GM23338 (cell line): ENCODE measurements at regions not wholly inside any gene's neighbourhood (a gene's known extent, or its start where the extent isn't known, plus 50 kb on each side); places are given as distances from the start of the nearest gene placed in this dataset.

Experiments
- ATAC-seq: fragments of 200-7000 bp; cut with Tn5 transposase; 3 replicates; pipeline ENCODE4 v1.9.1; 2020
- DNase-seq: peaks from one replicate; pipeline ENCODE4 v3.0.0-alpha.2; 2015; ENCODE audit warnings: low spot score
- H2AFZ ChIP-seq: fragments of 200-600 bp; sonication (generic); 2 replicates; pipeline ENCODE4 v1.8.0; 2016; ENCODE audit warnings: antibody characterized with exemption, mild to moderate bottlenecking, moderate library complexity
- H3F3A ChIP-seq: fragments of 200-600 bp; sonication (generic); replicated peaks from 2 replicates; pipeline ENCODE4 v1.8.0; 2017; ENCODE audit warnings: antibody characterized with exemption, mixed run types, low read depth
- H3K27ac ChIP-seq: fragments of 200-600 bp; sonication (generic); 2 replicates; pipeline ENCODE4 v1.6.1; 2016; ENCODE audit warnings: low read depth
- H3K27me3 ChIP-seq: fragments of 200-600 bp; sonication (generic); 2 replicates; pipeline ENCODE4 v1.8.0; 2016; ENCODE audit warnings: mild to moderate bottlenecking, mixed run types, moderate library complexity; ENCODE audit not compliant: insufficient read depth
- H3K36me3 ChIP-seq: fragments of 200-600 bp; sonication (generic); 2 replicates; pipeline ENCODE4 v1.8.0; 2016; ENCODE audit warnings: mild to moderate bottlenecking; ENCODE audit not compliant: insufficient read depth
- H3K4me1 ChIP-seq: fragments of 200-600 bp; sonication (generic); 2 replicates; pipeline ENCODE4 v1.8.0; 2016; ENCODE audit warnings: mild to moderate bottlenecking, moderate library complexity; ENCODE audit not compliant: insufficient read depth
- H3K4me2 ChIP-seq: fragments of 200-600 bp; sonication (generic); 2 replicates; pipeline ENCODE4 v1.7.1; 2017; ENCODE audit warnings: mixed run types
- H3K4me3 ChIP-seq: fragments of 200-600 bp; sonication (generic); 2 replicates; pipeline ENCODE4 v1.6.1; 2016; ENCODE audit warnings: mixed run types
- H3K79me2 ChIP-seq: fragments of 200-600 bp; sonication (generic); replicated peaks from 2 replicates; pipeline ENCODE4 v1.8.0; 2017; ENCODE audit warnings: mild to moderate bottlenecking; ENCODE audit not compliant: insufficient read depth
- H3K9me2 ChIP-seq: fragments of 200-600 bp; sonication (generic); 2 replicates; pipeline ENCODE4 v1.8.0; 2017; ENCODE audit not compliant: insufficient read depth
- H4K20me1 ChIP-seq: fragments of 200-600 bp; sonication (generic); replicated peaks from 2 replicates; pipeline ENCODE4 v1.8.0; 2017; ENCODE audit warnings: mild to moderate bottlenecking; ENCODE audit not compliant: insufficient read depth
- H3K27ac Mint-ChIP-seq: 2 replicates; pipeline ENCODE4 v1.8.0; 2020; ENCODE audit warnings: inconsistent platforms, mild to moderate bottlenecking, moderate library complexity, mixed read lengths
- H3K27me3 Mint-ChIP-seq: 3 replicates; pipeline ENCODE4 v1.8.0; 2022; ENCODE audit warnings: low read depth, mild to moderate bottlenecking, moderate library complexity, mixed read lengths, inconsistent platforms; ENCODE audit not compliant: insufficient read depth, poor library complexity
- H3K36me3 Mint-ChIP-seq: 3 replicates; pipeline ENCODE4 v1.8.0; 2021; ENCODE audit warnings: low read depth, mild to moderate bottlenecking, inconsistent platforms, moderate library complexity, mixed read lengths
- H3K4me1 Mint-ChIP-seq: 3 replicates; pipeline ENCODE4 v1.8.0; 2020; ENCODE audit warnings: mild to moderate bottlenecking, inconsistent platforms, mixed read lengths
- H3K4me3 Mint-ChIP-seq: 3 replicates; pipeline ENCODE4 v1.8.0; 2021; ENCODE audit warnings: moderate library complexity, mild to moderate bottlenecking, inconsistent platforms, mixed read lengths
- H3K9me3 Mint-ChIP-seq: 3 replicates; pipeline ENCODE4 v1.8.0; 2020; ENCODE audit warnings: moderate library complexity, mild to moderate bottlenecking, inconsistent platforms, mixed read lengths
- CREB1 ChIP-seq: fragments of 250-450 bp; sonication (Bioruptor Pico); IDR thresholded peaks from 2 replicates; pipeline ENCODE4 v1.5.0; 2020; ENCODE audit warnings: low read depth, mild to moderate bottlenecking, moderate library complexity
- EZH2 ChIP-seq: fragments of 200-600 bp; sonication (generic); IDR thresholded peaks from one replicate; pipeline ENCODE4 v1.8.0; 2017; ENCODE audit warnings: antibody characterized with exemption, mild to moderate bottlenecking, low read depth; ENCODE audit not compliant: unreplicated experiment
- EZH2phosphoT487 ChIP-seq: fragments of 200-600 bp; sonication (generic); IDR thresholded peaks from one replicate; pipeline ENCODE4 v1.8.1; 2018; ENCODE audit warnings: antibody characterized with exemption; ENCODE audit not compliant: unreplicated experiment
- JUNB ChIP-seq: IDR thresholded peaks from one replicate; pipeline ENCODE4 v1.6.1; 2016; ENCODE audit warnings: antibody characterized with exemption; ENCODE audit not compliant: unreplicated experiment
- NANOG ChIP-seq: IDR thresholded peaks from 2 replicates; pipeline ENCODE4 v1.6.1; 2016; ENCODE audit warnings: antibody characterized with exemption, borderline replicate concordance
- POLR2AphosphoS5 ChIP-seq: IDR thresholded peaks from 2 replicates; pipeline ENCODE4 v1.6.1; 2016; ENCODE audit warnings: antibody characterized with exemption, low read depth
- STAT1 ChIP-seq: IDR thresholded peaks from one replicate; pipeline ENCODE4 v1.6.1; 2016; ENCODE audit warnings: antibody characterized with exemption; ENCODE audit not compliant: unreplicated experiment
- ZNF114 ChIP-seq: fragments of 250-450 bp; sonication (Bioruptor Pico); IDR thresholded peaks from 2 replicates; pipeline ENCODE4 v1.5.0; 2020; ENCODE audit warnings: mild to moderate bottlenecking, moderate library complexity
- ZNF331 ChIP-seq: fragments of 250-450 bp; sonication (Bioruptor Pico); IDR thresholded peaks from 2 replicates; pipeline ENCODE4 v1.5.0; 2020; ENCODE audit warnings: low read depth, mild to moderate bottlenecking, moderate library complexity
- TF ChIP-seq, protein P1 (sequence below), 2 experiments: fragments of 200-600 bp in 1 of 2; sonication (generic) in 1 of 2; conservative IDR thresholded peaks; 2 replicates each; pipeline versions ENCODE4 v1.5.1 to v1.6.1; 2016 to 2017; ENCODE audit warnings: antibody characterized with exemption in 2 of 2, low read depth in 2 of 2, mild to moderate bottlenecking in 2 of 2, moderate library complexity in 1 of 2
- TF ChIP-seq, protein P2 (sequence below): fragments of 250-450 bp; sonication (Bioruptor Pico); IDR thresholded peaks from 2 replicates; pipeline ENCODE4 v1.5.0; 2020; ENCODE audit warnings: mild to moderate bottlenecking, moderate library complexity
- TF ChIP-seq, protein P3 (sequence below): IDR thresholded peaks from one replicate; pipeline ENCODE4 v1.6.1; 2018; ENCODE audit warnings: antibody characterized with exemption; ENCODE audit not compliant: unreplicated experiment

DNA sequence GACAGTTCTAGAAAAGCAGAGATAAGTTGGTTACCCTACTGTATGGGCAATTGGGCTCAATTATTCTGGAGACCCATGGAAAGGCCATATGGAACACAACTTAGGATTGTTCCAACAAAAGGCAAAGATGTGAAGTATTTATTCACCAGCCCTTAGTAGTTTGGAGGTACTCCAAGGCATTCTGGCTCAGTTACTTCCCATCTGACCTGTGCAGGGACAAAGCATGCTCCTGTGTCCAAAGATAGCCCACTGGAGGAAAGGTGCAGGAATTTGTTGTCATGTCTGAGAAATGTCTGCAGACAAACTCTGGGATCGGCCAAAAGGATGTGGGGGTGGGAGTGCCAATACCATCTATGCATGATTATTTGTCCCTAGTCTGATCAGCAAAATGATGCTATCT lies 279.5 kb upstream of the PTGER4 start (continued):
- TF ChIP-seq ZNF331 = no peak
- TF ChIP-seq JUNB = no peak
- TF ChIP-seq, protein P1, sequence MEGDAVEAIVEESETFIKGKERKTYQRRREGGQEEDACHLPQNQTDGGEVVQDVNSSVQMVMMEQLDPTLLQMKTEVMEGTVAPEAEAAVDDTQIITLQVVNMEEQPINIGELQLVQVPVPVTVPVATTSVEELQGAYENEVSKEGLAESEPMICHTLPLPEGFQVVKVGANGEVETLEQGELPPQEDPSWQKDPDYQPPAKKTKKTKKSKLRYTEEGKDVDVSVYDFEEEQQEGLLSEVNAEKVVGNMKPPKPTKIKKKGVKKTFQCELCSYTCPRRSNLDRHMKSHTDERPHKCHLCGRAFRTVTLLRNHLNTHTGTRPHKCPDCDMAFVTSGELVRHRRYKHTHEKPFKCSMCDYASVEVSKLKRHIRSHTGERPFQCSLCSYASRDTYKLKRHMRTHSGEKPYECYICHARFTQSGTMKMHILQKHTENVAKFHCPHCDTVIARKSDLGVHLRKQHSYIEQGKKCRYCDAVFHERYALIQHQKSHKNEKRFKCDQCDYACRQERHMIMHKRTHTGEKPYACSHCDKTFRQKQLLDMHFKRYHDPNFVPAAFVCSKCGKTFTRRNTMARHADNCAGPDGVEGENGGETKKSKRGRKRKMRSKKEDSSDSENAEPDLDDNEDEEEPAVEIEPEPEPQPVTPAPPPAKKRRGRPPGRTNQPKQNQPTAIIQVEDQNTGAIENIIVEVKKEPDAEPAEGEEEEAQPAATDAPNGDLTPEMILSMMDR (conservative IDR thresholded peaks at IDR 0.05; ENCODE audit: low read depth in 2 of 2) = no peak
- no peak for TF ChIP-seq CREB1 (CRISPR knock-in tag)

- Histone ChIP-seq H2AFZ (no peak overlapping the region), H3K27ac (no peak overlapping the region), H4K20me1 (no peaks in the 10 kb centered on the region), H3K9me2 (no peaks in the 10 kb centered on the region), H3K4me3 (no peak overlapping the region), H3K79me2 (no peaks in the 10 kb centered on the region), H3F3A (no peaks in the 10 kb centered on the region), H3K4me2 (no peak overlapping the region), H3K4me1 (no peaks in the 10 kb centered on the region), H3K36me3 (no peaks in the 10 kb centered on the region), H3K27me3 (no peaks in the 10 kb centered on the region)
- ATAC-seq (no peak), DNase-seq (no peak)
- no peak overlapping the region for H3K27ac Mint-ChIP-seq
- H3K36me3 Mint-ChIP-seq = no peaks in the 10 kb centered on the region
- no peaks in the 10 kb centered on the region for H3K27me3 Mint-ChIP-seq
- no peaks in the 10 kb centered on the region for H3K9me3 Mint-ChIP-seq
- H3K4me3 Mint-ChIP-seq = no peak overlapping the region
- no peaks in the 10 kb centered on the region for H3K4me1 Mint-ChIP-seq
- TF ChIP-seq JUNB (no peak), EZH2phosphoT487 (no peak), ZNF114 (CRISPR knock-in tag) (no peak), NANOG (no peak), CREB1 (CRISPR knock-in tag) (no peak), STAT1 (no peak), POLR2AphosphoS5 (no peak), ZNF331 (no peak), EZH2 (no peak)
- TF ChIP-seq, protein P2, sequence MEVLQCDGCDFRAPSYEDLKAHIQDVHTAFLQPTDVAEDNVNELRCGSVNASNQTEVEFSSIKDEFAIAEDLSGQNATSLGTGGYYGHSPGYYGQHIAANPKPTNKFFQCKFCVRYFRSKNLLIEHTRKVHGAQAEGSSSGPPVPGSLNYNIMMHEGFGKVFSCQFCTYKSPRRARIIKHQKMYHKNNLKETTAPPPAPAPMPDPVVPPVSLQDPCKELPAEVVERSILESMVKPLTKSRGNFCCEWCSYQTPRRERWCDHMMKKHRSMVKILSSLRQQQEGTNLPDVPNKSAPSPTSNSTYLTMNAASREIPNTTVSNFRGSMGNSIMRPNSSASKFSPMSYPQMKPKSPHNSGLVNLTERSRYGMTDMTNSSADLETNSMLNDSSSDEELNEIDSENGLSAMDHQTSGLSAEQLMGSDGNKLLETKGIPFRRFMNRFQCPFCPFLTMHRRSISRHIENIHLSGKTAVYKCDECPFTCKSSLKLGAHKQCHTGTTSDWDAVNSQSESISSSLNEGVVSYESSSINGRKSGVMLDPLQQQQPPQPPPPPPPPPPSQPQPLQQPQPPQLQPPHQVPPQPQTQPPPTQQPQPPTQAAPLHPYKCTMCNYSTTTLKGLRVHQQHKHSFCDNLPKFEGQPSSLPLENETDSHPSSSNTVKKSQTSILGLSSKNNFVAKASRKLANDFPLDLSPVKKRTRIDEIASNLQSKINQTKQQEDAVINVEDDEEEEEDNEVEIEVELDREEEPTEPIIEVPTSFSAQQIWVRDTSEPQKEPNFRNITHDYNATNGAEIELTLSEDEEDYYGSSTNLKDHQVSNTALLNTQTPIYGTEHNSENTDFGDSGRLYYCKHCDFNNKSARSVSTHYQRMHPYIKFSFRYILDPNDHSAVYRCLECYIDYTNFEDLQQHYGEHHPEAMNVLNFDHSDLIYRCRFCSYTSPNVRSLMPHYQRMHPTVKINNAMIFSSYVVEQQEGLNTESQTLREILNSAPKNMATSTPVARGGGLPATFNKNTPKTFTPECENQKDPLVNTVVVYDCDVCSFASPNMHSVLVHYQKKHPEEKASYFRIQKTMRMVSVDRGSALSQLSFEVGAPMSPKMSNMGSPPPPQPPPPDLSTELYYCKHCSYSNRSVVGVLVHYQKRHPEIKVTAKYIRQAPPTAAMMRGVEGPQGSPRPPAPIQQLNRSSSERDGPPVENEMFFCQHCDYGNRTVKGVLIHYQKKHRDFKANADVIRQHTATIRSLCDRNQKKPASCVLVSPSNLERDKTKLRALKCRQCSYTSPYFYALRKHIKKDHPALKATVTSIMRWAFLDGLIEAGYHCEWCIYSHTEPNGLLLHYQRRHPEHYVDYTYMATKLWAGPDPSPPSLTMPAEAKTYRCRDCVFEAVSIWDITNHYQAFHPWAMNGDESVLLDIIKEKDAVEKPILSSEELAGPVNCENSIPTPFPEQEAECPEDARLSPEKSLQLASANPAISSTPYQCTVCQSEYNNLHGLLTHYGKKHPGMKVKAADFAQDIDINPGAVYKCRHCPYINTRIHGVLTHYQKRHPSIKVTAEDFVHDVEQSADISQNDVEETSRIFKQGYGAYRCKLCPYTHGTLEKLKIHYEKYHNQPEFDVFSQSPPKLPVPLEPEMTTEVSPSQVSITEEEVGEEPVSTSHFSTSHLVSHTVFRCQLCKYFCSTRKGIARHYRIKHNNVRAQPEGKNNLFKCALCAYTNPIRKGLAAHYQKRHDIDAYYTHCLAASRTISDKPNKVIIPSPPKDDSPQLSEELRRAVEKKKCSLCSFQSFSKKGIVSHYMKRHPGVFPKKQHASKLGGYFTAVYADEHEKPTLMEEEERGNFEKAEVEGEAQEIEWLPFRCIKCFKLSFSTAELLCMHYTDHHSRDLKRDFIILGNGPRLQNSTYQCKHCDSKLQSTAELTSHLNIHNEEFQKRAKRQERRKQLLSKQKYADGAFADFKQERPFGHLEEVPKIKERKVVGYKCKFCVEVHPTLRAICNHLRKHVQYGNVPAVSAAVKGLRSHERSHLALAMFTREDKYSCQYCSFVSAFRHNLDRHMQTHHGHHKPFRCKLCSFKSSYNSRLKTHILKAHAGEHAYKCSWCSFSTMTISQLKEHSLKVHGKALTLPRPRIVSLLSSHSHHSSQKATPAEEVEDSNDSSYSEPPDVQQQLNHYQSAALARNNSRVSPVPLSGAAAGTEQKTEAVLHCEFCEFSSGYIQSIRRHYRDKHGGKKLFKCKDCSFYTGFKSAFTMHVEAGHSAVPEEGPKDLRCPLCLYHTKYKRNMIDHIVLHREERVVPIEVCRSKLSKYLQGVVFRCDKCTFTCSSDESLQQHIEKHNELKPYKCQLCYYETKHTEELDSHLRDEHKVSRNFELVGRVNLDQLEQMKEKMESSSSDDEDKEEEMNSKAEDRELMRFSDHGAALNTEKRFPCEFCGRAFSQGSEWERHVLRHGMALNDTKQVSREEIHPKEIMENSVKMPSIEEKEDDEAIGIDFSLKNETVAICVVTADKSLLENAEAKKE (CRISPR knock-in tag) = no peak
- TF ChIP-seq, protein P3, sequence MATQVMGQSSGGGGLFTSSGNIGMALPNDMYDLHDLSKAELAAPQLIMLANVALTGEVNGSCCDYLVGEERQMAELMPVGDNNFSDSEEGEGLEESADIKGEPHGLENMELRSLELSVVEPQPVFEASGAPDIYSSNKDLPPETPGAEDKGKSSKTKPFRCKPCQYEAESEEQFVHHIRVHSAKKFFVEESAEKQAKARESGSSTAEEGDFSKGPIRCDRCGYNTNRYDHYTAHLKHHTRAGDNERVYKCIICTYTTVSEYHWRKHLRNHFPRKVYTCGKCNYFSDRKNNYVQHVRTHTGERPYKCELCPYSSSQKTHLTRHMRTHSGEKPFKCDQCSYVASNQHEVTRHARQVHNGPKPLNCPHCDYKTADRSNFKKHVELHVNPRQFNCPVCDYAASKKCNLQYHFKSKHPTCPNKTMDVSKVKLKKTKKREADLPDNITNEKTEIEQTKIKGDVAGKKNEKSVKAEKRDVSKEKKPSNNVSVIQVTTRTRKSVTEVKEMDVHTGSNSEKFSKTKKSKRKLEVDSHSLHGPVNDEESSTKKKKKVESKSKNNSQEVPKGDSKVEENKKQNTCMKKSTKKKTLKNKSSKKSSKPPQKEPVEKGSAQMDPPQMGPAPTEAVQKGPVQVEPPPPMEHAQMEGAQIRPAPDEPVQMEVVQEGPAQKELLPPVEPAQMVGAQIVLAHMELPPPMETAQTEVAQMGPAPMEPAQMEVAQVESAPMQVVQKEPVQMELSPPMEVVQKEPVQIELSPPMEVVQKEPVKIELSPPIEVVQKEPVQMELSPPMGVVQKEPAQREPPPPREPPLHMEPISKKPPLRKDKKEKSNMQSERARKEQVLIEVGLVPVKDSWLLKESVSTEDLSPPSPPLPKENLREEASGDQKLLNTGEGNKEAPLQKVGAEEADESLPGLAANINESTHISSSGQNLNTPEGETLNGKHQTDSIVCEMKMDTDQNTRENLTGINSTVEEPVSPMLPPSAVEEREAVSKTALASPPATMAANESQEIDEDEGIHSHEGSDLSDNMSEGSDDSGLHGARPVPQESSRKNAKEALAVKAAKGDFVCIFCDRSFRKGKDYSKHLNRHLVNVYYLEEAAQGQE = no peak
- TF ChIP-seq, protein P1 (conservative IDR thresholded peaks at IDR 0.05; ENCODE audit: low read depth in 2 of 2) = no peak
Measured at GRCh38 chr5:40399349-40399748, 280.4 kb upstream of the PTGER4 start.
